ENCODE measurements at regions not wholly inside any gene's neighbourhood (a gene's known extent, or its start where the extent isn't known, plus 50 kb on each side); places are given as distances from the start of the nearest gene placed in this dataset.

DNA sequence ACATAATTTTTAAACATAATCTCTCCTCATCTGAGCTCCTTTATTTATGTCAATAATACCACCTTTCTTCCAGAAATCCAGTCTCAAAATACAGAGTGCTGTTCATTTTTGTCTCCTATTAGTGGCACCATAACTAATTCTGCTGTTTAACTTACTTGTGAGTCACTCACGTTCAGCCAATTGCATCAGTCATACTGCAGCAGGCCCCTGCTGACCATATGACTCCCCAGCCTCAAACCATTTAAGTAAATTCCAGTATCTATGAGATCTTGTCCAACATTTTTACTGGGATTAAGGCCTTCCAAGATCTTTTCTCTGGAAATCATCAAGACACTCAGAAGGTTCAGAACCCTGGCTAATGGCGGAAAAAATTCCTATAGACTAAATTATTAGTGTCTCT lies 982.2 kb upstream of the MAP3K7 start:
- TF ChIP-seq CTCF (conservative IDR thresholded peaks at IDR 0.05 in 1 of 2, IDR thresholded peaks at IDR 0.05 in 1 of 2; ENCODE audit: low read depth in 1 of 2, low read length in 2 of 2) = no peak
- no peak for TF ChIP-seq EZH2 (IDR thresholded peaks at IDR 0.05; ENCODE audit: low read length, missing control alignments)

Data from fibroblast of lung (primary cell).